ENCODE measurements at regions not wholly inside any gene's neighbourhood (a gene's known extent, or its start where the extent isn't known, plus 50 kb on each side); places are given as distances from the start of the nearest gene placed in this dataset.
"Not testable (repeated sequence)": the region's sequence is repeated elsewhere in the genome, so short reads cannot be mapped to it uniquely, and the experiment has no call there.

DNA sequence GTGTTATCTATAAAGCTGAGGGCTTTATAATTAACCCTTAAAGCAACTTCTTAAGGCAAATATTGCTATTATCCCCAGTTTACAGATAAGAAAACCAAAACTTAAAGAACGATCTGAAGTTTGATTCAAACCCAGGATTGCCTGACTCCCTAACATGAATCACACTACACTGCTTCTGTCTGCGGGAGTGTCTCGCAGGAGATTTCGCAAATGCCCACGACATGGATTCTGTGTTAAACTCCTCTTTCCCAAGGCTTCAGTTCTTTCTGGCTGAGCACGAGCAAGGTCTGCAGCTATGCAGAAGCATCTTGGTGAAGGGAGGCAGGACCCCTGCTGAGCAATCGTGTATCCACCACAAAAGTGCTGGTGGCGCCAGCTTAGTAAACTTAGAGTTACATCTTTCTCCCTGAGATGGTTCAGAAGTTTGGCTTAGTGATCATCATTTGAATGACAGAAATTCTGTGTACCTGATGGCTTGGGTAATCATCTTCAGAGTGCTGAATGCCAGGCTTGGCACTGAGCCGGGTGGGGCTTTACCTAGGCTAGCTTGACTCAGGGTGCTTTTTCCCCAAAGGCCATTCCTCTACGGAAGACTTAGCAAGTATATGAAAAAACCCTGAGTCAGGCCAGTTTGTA lies 81.4 kb upstream of the PIK3R1 start:
- DNase-seq (no peak), ATAC-seq (replicated peaks) (no peak)
- H3K36me3 Mint-ChIP-seq: no peaks in the 10 kb centered on the region
- H3K9me3 Mint-ChIP-seq: no peaks in the 10 kb centered on the region
- H3K27me3 Mint-ChIP-seq: peaks cover 0 to 5% of the 10 kb centered on the region in 2 donors
- peaks cover 0 to 5% of the 10 kb centered on the region in 2 donors for H3K4me1 Mint-ChIP-seq
- H3K4me3 Mint-ChIP-seq: no peak overlapping the region
- no peak overlapping the region for H3K27ac Mint-ChIP-seq

GRCh38 chr5:68130253-68130652 lies 85.3 kb upstream of the PIK3R1 start:
- peaks cover 0 to under 1% of the 10 kb centered on the region in 2 donors for H3K27me3 Mint-ChIP-seq
- no peaks in the 10 kb centered on the region for H3K4me1 Mint-ChIP-seq
- H3K4me3 Mint-ChIP-seq: no peak overlapping the region
- H3K9me3 Mint-ChIP-seq: peaks cover 0 to 1% of the 10 kb centered on the region in 2 donors
- DNase-seq: no peak
- H3K27ac Mint-ChIP-seq: no peak overlapping the region
- ATAC-seq (replicated peaks): no peak
- H3K36me3 Mint-ChIP-seq: no peaks in the 10 kb centered on the region

GRCh38 chr5:68129364-68129763 lies 86.2 kb upstream of the PIK3R1 start:
- peaks cover 0 to 1% of the 10 kb centered on the region in 2 donors for H3K9me3 Mint-ChIP-seq
- ATAC-seq (replicated peaks) (no peak), DNase-seq (no peak)
- H3K4me1 Mint-ChIP-seq: no peaks in the 10 kb centered on the region
- H3K4me3 Mint-ChIP-seq: no peak overlapping the region
- no peaks in the 10 kb centered on the region for H3K36me3 Mint-ChIP-seq
- no peaks in the 10 kb centered on the region for H3K27me3 Mint-ChIP-seq
- H3K27ac Mint-ChIP-seq: no peak overlapping the region

DNA sequence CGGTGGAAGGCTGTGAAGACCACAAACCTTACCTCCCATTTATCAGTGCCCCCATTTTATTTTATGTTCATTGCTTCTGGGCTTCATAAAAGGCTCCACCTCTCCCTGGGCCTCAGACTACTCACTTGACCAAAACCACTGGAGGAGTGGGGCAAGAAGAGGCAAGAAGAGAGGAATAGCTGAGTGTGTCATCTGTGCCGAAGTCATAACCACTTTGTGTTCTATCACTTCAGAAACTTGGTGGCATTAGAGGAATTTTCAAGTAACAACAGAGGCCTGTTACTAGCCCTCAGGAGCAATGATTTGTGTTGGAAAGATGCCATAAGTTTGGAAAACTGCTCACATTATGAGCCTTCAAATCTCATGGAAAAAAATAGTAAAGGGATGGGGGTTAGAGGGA lies 88.7 kb upstream of the PIK3R1 start:
- Mint-ChIP-seq H3K4me1 (no peaks in the 10 kb centered on the region), H3K27ac (no peak overlapping the region), H3K27me3 (no peaks in the 10 kb centered on the region), H3K36me3 (no peaks in the 10 kb centered on the region), H3K4me3 (no peak overlapping the region), H3K9me3 (peaks cover 0 to 1% of the 10 kb centered on the region in 2 donors)
- DNase-seq: no peak
- no peak for ATAC-seq (replicated peaks)

DNA sequence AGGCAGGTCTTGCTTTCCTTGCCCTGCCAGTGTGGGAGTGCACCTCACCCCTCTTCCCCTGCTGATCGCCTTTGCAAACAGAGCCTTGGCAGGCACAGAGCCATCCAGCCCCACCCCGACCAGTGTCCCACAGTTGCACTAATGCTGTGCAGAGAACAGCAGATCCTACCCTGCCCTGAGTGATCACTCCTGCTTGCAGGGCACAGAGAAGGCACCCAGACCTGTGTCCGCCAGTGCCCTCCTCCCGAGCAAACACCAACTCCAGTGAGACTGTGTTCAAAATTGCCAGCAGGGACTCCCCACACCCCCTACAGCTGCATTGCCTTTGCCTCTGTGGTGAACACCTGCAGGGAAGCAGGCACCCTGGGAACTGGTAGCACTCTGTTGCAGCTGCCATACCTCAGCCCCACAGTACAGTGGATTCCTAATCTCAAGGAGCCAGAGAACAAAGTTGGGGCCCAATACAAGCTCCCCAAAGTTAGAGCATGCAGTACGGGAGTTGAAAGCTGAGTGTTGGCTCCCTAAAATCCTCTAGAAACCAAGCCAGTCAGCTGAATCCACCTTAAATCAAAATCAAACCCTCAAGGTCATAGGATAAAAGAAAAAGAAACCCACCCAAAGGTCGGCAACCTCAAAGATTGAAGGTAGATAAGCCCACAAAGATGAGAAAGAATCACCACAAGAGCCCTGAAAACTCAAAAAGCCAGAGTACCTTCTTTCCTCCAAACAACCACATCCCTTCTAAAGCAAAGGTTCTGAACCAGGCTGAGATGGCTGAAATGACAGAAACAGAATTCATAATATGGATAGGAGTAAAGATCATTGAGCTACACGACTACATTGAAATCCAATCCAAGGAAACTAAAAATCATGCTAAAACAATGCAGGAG lies 92.9 kb upstream of the PIK3R1 start:
- H3K9me3 Mint-ChIP-seq: peaks cover 0 to 1% of the 10 kb centered on the region in 2 donors
- peaks cover 0 to 9% of the 10 kb centered on the region in 2 donors for H3K27me3 Mint-ChIP-seq
- DNase-seq (no peak), ATAC-seq (replicated peaks) (no peak)
- H3K27ac Mint-ChIP-seq: no peak overlapping the region
- H3K4me3 Mint-ChIP-seq: no peak overlapping the region
- no peaks in the 10 kb centered on the region for H3K4me1 Mint-ChIP-seq
- no peaks in the 10 kb centered on the region for H3K36me3 Mint-ChIP-seq

GRCh38 chr5:68116868-68117411 lies 98.6 kb upstream of the PIK3R1 start:
- Mint-ChIP-seq H3K27ac (no peak overlapping the region), H3K36me3 (no peaks in the 10 kb centered on the region), H3K4me1 (peaks cover 0 to 4% of the 10 kb centered on the region in 2 donors), H3K27me3 (peaks cover 0 to 9% of the 10 kb centered on the region in 2 donors), H3K4me3 (no peak overlapping the region), H3K9me3 (no peaks in the 10 kb centered on the region)
- no peak for ATAC-seq (replicated peaks)
- DNase-seq: no peak

DNA sequence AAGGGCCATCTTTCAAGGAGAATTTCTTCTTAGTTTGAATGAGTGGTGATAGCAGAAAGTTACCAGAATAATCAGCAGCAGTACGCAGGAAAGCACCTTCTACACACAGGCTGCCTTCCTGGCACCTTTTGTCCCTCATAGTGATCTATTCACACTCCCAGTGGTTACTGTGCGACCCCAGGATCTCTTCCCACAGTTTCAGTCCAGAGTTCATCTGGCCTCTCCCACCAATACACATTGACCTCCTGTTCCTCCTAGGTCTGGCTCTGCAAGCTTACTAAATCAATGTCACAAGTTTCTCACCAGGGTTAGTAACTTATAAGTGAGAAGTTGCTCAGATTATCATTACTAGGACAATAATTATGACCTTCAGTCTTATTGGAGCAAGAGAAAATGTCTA lies 99.1 kb upstream of the PIK3R1 start:
- Mint-ChIP-seq H3K27me3 (peaks cover 0 to 5% of the 10 kb centered on the region in 2 donors), H3K9me3 (no peaks in the 10 kb centered on the region), H3K27ac (no peak overlapping the region), H3K36me3 (no peaks in the 10 kb centered on the region), H3K4me3 (no peak overlapping the region), H3K4me1 (peaks cover 0 to 4% of the 10 kb centered on the region in 2 donors)
- ATAC-seq (replicated peaks) (no peak), DNase-seq (no peak)

DNA sequence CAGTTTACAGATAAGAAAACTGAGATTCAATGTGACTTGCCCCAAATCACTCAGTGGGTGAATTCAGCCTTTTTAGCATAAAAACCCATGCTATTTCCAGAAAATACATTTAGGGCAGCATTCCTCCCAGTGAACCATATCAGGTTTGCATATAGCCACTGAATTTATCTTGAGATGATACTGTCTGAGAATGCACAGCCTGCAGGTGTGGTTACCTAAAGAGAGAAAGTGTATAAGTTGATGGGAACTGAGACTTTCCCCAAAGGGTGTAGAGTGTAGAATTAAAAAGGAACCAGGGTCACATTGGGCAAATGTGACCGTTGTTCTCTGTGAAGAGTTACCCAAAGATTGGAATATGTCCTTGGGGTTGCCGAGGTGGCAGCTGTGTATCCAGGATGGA lies 100.0 kb upstream of the PIK3R1 start:
- Mint-ChIP-seq H3K4me1 (peaks cover 0 to 4% of the 10 kb centered on the region in 2 donors), H3K27ac (no peak overlapping the region), H3K4me3 (no peak overlapping the region), H3K36me3 (no peaks in the 10 kb centered on the region), H3K9me3 (no peaks in the 10 kb centered on the region), H3K27me3 (no peaks in the 10 kb centered on the region)
- ATAC-seq (replicated peaks) (no peak), DNase-seq (no peak)

DNA sequence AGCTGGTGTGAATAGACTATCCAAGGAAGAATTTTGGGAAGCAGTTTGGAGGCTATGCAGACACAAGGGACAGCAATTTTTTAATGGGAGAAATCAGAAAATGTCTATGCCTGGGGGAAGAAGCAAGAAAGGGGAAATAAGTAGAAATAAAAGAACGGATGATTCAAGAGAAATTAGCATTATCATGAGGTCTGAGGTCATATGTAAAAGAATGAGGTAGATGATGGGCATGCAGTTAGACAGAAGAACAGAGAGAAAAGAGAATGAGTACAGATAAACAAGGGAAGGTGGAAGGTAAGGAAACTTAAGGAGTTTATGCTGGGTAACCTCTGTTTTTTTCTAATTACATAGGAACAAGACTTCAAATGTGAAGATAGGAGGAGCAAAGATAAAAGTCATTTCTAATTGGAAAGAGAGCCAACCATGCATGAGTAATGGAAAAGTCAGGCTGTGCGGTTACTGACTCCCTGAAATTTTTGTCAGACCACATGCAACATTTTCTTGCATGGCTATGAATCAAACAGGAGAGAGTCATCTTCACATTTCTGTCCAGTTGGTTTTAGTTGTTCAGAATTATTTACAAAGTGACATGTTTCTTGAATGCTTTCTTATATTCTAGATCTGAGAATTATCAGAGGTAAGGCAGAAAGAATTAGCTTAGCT lies 101.0 kb upstream of the PIK3R1 start:
- Mint-ChIP-seq H3K9me3 (no peaks in the 10 kb centered on the region), H3K36me3 (no peaks in the 10 kb centered on the region), H3K4me1 (peaks cover 0 to 4% of the 10 kb centered on the region in 2 donors), H3K27ac (no peak overlapping the region), H3K27me3 (no peaks in the 10 kb centered on the region), H3K4me3 (no peak overlapping the region)
- DNase-seq: no peak
- no peak for ATAC-seq (replicated peaks)

DNA sequence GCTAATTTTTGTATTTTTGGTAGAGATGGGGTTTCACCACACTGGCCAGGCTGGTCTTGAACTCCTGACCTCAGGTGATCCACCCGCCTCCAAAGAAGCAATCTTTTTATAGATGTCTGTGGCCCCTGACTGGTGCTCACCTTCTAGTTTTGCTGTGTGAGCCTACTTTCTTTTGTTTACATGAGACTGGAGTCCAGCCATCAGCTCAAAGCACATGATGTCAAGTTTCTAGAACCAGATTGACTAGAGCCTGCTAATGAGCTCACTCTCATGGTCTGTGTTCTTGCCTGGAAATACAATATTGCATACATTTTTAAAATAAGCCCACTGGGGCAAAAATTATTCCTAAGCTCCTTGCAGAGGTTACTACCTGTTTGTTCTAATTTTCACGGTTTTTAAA lies 102.9 kb upstream of the PIK3R1 start:
- H3K4me3 Mint-ChIP-seq: no peak overlapping the region
- no peaks in the 10 kb centered on the region for H3K27me3 Mint-ChIP-seq
- H3K27ac Mint-ChIP-seq: no peak overlapping the region
- H3K4me1 Mint-ChIP-seq: peaks cover 0 to 4% of the 10 kb centered on the region in 2 donors
- no peaks in the 10 kb centered on the region for H3K9me3 Mint-ChIP-seq
- no peaks in the 10 kb centered on the region for H3K36me3 Mint-ChIP-seq
- no peak for ATAC-seq (replicated peaks)
- no peak for DNase-seq

DNA sequence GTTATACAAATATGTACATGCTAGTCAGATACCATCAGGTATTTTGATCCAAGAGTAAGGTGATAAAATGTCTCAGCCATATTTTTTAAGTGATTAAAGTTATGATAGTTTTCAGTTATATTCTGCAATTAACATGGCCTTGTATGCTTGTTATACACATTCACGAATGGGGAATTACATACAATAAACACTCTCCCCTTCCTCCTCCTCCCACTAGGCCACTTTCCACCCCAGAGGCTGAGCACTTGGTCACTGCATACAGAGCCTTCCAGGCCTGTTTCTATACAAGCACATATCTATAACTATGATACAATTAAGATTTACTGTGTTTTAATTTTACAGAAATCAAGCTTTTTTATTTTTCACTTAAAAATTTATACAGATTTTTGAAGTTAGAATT lies 104.7 kb upstream of the PIK3R1 start:
- Mint-ChIP-seq H3K4me3 (no peak overlapping the region), H3K9me3 (peaks cover 0 to 3% of the 10 kb centered on the region in 2 donors), H3K36me3 (no peaks in the 10 kb centered on the region), H3K27me3 (no peaks in the 10 kb centered on the region), H3K4me1 (peaks cover 0 to 4% of the 10 kb centered on the region in 2 donors), H3K27ac (no peak overlapping the region)
- ATAC-seq (replicated peaks) (no peak), DNase-seq (no peak)

DNA sequence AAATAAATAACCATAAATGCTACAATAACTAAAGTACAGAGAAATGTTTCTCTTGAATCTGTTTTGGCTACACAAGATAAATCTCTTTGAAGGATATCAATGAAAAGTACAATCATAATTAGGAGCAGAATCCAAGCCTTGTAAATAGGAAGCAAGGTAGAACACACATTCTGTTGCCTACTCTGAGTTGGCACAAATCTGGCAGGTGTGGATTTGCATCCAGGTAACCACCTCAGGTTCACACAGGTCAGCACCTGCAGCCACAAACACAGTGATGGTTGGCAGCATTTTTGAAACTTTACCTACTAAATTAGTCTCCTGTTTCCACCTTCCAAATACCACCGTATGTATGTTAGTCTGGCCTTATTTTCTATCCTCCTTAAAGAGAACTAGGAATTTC lies 105.3 kb upstream of the PIK3R1 start:
- no peak overlapping the region for H3K27ac Mint-ChIP-seq
- peaks cover 0 to 3% of the 10 kb centered on the region in 2 donors for H3K9me3 Mint-ChIP-seq
- DNase-seq (no peak), ATAC-seq (replicated peaks) (no peak)
- no peak overlapping the region for H3K4me3 Mint-ChIP-seq
- H3K27me3 Mint-ChIP-seq: no peaks in the 10 kb centered on the region
- H3K4me1 Mint-ChIP-seq: peaks cover 0 to 4% of the 10 kb centered on the region in 2 donors
- H3K36me3 Mint-ChIP-seq: no peaks in the 10 kb centered on the region

DNA sequence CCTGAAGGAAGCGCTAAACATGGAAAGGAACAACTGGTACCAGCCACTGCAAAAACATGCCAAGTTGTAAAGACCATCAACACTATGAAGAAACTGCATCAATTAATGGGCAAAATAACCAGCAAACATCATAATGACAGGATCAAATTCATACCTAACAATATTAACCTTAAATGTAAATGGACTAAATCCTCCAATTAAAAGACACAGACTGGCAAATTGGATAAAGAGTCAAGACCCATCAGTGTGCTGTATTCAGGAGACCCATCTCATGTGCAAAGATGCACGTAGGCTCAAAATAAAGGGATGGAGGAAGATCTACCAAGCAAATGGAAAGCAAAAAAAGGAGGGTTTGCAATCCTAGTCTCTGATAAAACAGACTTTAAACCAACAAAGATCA lies 111.3 kb upstream of the PIK3R1 start:
- not testable (repeated sequence) for H3K36me3 Mint-ChIP-seq, H3K27ac Mint-ChIP-seq, H3K27me3 Mint-ChIP-seq

DNA sequence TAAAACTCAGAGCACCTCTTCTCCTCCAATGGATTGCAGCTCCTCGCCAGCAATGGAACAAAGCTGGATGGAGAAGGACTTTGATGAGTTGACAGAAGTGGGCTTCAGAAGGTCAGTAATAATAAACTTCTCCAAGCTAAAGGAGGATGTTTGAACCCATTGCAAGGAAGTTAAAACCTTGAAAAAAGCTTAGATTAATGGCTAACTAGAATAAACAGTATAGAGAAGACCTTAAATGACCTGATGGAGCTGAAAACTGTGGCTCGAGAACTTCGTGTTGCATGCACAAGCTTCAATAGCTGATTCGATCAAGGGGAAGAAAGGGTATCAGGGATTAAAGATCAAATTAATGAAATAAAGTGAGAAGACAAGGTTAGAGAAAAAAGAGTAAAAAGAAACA lies 112.3 kb upstream of the PIK3R1 start:
- not testable (repeated sequence) for H3K4me3 Mint-ChIP-seq; ATAC-seq (replicated peaks); DNase-seq; H3K27me3 Mint-ChIP-seq; H3K36me3 Mint-ChIP-seq; H3K4me1 Mint-ChIP-seq; H3K27ac Mint-ChIP-seq
- peaks cover 6 to 14% of the 10 kb centered on the region in 2 donors for H3K9me3 Mint-ChIP-seq

More for the DNA sequence above, 111.3 kb upstream of the PIK3R1 start:
- not testable (repeated sequence) for DNase-seq; H3K4me3 Mint-ChIP-seq; ATAC-seq (replicated peaks); H3K4me1 Mint-ChIP-seq
- peaks cover 6 to 12% of the 10 kb centered on the region in 2 donors for H3K9me3 Mint-ChIP-seq

All from stimulated activated naive B cell treated with anti-CD40 and anti-IgM and Interleukin-4, amounts not matched to agents 10 μg/mL and 1 μg/mL and 100 μg/mL, for 72 hours (primary cell).